NAMALWA (cell line): ENCODE measurements at regions not wholly inside any gene's neighbourhood (a gene's known extent, or its start where the extent isn't known, plus 50 kb on each side); places are given as distances from the start of the nearest gene placed in this dataset.

Experiments used
- DNase-seq: peaks from one replicate; pipeline ENCODE4 v3.0.0-alpha.2; 2015; ENCODE audit warnings: low spot score

DNA sequence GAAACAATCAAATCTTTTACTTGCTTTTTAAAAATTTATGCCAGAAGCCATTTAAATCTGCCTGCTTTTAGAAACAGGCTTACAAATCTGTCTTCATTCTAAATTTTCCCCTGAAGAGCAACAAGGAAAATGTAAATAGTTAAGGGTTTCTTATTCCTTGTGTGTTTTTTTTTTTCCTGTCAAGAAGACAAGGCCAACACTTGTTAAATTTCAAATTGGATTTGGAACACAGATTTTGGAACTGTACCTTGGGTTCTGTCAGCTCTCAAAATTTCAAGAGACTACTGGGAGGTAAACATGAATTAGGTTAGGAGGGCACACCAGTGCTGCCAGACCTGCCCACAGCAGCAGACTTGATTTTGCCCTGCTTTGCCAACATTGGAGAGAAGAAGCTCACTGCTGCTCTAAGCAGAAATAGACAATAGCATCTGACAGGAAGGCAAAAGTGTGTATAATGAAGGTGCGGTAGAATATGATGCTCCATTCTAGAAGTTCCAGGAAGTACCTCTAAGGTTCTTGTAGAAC is 121.7 kb downstream of the NHLRC3 start:
- DNase-seq: no peak

DNA sequence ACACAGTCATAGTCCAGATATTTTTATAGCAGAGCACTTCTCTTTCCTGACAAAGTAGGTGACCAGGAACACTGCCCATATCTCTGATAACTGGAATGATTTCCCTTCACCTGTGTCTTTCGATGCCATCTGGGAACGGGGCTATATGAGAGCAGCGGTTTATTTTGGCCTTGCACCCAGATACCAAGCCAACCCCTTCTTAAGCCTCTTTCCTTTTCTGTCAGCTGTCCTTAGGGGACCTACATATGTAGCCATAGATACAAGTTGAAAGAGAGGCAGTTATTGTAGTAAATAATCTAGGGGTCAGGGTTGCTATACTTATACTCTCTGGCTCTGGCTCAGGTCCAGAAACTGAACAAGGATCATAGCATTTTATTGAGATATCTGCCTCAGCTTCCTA is 128.8 kb downstream of the NHLRC3 start:
- no peak for DNase-seq

DNA sequence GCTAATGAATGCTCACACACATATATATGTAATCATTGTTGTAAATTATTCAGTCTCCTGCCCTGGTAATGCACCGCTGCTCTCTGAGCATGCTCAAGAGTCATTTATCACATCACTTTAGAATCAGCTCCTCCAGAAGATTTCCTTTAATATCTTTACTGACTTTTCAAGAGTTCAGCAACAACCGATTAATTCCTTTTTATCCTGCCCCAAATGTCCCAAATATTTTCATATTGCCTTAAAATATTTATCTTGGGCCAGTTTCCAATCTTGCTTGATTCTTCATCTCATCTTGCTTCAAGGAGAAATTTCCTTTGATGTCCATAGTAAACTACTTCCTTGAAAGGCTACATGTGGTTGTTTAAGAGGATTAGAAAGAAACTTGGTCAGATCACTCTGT is 132.5 kb downstream of the NHLRC3 start:
- no peak for DNase-seq

DNA sequence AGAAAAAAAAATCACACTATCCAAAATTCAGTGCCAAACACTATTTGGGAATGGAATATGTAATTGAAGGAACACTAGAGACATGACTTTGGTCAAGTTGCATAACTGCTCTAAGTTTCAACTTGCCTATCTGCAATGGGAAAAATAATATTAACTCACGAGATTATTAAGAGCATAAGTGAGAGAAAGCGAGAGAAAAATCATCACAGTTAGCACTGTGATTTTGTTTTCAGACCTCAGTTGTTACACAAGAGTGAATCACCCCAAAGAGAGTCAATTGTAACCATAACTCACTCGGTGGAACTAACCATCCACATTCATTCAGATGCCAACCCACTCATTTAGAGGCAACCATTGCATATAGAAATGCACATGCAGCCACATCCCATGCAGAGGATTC is 147.1 kb downstream of the NHLRC3 start:
- no peak for DNase-seq

DNA sequence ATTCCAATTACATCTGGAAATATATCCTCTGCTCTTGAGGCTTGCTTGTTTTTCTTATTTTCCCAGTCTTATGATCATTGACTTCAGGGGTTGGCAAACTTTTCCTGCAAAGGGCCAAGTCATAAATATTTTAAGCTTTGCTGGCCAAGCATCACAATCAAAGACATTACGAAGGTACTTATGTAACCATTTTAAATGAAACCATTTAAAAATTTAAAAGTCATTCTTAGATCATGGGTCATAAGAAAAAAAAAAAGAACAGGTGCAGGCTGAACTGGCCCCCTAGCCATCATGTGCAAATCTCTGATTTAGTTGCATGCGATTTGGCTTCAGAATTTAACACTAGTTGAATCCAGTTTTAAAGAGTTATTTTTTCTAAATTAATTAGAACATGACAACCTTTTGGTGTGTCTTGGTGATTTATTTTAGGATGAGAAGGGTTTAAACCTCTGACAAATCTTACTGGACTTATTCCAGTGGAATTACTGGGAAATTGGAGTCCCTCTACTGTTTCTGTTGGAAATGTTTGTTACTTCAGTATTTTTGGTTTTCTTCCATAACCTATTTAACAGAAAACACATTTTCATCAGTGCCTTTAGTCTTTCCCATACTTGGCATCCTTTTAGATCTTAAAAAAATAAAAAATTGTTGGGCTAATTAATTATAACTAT is 148.1 kb downstream of the NHLRC3 start:
- no peak for DNase-seq

DNA sequence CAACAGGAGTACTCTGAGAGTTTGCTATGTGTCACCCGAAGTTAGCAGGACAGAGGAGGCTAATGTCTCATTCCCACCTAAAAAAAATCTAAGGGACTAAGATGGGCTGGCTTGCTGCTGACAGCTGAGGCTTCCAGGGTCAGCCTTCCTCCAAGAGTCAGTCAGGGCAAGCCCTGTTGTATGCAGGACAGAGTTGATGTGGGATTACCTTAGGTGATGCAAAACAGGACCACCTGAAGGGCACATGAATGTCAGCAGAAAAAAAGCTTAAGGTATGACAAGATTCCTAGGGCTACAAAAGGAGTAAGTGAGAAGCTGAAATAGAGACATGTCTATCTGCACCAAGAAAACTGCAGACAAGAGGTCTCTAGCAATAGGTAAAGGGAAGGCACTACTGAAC is 151.5 kb downstream of the NHLRC3 start:
- DNase-seq: no peak

DNA sequence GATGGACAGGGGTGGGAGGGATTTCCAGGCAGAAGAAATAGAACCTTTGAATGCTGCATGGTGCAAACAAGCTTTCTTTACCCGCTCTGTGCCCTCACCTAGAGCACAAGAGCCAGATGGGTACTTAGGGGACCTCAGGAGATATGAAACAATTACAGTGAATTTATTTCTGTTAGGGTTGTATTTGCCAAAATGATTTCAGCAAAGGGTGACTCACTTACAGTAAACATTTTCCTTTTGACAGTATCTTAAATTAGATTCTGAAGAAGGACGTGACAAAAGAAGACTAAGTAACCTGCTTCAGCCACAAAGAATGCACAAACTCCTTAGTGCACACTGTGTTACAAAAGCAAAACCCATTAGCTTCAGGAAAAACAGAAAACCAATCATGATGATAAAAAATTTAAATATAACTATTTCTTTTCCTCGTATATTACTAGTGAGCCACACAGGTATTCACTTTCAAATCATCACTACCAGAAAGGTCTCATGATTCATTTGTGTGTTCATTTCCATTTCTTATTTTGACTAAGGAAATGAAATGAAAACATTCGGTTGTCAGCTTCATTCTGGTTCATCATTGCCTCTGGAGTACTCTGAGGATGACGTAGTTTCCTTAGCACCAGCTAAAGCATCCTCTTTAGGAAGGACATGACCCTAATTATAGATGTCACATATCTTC is 158.8 kb downstream of the NHLRC3 start:
- no peak for DNase-seq

DNA sequence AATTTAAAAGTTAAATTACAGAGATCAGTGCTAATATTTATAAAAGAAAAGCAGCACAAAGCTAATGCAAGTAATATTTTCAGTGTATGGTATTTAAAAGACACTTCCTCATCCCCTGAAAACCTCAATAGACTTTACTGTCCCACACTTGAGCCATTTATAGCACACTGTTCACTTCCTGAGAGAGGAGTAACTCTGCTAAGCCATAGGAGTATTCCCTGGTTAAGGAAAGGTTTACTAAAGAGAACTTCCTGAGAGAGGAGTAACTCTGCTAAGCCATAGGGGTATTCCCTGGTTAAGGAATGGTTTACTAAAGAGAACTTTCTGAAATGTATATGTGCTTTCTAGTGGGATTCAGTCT is 159.4 kb downstream of the NHLRC3 start:
- no peak for DNase-seq

DNA sequence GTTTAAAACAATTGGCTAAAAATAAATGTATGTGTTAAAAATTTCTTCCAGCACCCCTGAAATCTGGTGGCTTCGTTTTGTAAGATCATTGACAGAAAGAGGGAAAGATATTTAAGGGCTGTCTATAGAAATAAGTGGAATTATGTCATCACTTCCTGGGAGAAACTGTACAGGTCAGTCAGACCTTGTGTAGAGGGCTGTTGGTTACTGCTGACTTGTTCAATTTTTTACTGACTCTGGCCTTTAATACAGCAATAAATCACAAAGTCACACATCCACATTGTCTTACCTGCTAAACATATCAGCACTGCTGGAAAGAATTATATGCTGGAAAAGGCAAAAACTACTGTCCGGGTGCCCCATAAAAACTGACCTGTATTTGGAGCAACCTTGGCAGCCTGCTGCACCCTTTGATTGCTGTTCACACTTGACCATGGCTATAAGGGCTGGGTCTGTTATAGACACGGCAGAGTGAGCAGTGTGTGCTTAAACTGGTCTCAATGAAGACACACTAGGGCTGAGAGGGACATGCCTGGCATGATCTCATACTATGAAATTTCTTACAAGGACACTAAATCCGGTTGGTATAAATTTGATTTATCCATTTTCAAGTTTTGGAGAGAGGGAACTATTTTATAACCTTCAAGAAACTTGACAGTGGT is 162.1 kb downstream of the NHLRC3 start:
- no peak for DNase-seq

DNA sequence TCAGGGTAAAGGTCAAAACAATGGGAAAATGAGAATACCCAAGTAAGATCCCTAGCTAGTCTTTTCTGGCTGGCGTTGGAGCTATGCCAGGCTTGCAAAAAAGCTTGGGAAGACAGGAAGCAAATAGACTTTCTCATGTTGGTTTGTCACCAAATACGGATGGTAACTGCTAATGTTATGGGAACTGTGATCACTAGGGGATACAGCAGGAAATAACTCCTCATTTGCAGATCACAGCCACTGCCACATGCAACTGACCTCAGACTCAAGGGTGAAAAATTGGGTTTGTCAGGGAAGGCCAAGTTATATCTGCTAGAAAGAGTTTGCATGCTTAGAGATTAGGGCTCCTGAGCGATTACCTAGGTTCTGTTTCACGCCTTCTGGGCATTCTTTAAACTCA is 162.9 kb downstream of the NHLRC3 start:
- no peak for DNase-seq

DNA sequence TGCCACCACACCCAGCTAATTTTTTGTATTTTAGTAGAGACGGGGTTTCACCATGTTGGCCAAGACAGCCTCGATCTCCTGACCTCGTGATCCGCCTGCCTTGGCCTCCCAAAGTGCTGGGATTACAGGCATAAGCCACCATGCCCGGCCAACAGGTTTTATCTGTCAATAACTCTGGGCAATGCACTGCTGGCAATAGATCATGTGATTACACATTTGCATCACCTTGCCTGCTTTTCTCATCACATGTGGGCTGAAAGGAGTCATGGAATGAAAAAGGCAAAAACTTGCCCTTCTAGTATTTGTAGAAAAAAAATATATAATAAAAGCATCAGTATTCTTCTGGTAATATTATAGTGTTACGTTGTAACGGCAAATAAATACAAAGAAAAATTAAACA is 164.5 kb downstream of the NHLRC3 start:
- DNase-seq: no peak

DNA sequence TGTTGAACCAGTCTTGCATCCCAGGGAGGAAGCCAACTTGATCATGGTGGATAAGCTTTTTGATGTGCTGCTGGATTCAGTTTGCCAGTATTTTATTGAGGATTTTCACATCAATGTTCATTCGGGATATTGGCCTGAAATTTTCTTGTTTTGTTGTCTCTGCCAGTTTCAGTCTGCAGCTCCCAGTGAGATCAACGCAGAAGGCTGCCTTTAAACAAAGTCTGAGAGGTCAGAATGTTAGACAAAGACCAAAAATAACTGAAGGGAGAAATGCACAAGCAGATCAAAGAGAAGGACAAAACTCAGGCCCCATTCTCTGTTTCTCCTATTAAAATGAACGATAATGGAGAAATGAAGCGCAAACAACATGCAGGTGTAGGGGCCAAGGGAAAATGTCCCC is 170.4 kb downstream of the NHLRC3 start:
- DNase-seq: no peak

DNA sequence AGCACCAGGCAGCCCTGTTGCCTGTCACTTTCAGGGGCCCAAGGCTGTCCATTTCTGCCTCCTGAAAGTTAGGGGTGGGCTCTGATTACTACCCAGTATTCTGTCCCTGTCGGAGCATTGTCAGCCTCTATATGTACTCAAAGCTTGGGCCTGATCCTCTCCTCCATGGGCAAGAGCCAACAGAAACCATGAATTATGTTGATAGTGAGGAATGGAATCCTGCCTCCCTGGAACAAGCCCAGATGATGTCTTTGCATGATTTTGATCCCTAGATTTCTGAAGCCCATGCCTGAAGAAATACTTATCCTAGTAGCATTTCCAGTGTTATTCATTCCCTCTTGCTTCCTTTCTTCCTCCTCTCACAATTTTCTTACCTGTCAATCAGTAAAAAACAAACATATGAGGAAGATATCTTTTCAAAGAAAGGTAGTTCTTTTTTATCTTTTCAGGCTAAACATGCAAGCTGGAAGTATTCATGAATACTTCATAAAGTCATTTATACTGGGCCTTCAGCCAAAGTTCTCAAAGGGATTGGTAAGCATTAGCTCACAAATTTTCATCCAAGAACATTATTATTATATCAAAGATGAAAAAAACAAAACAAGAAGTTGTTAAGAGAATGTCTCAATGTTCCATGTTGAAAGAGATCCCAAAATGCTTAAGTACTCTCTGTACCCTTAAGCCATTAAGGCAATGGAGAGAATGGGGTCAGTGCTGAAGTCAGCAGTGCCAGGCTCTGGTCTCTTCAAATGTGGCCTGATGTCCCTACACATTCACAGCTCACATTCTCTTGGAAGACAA is 171.7 kb downstream of the NHLRC3 start:
- DNase-seq: no peak

DNA sequence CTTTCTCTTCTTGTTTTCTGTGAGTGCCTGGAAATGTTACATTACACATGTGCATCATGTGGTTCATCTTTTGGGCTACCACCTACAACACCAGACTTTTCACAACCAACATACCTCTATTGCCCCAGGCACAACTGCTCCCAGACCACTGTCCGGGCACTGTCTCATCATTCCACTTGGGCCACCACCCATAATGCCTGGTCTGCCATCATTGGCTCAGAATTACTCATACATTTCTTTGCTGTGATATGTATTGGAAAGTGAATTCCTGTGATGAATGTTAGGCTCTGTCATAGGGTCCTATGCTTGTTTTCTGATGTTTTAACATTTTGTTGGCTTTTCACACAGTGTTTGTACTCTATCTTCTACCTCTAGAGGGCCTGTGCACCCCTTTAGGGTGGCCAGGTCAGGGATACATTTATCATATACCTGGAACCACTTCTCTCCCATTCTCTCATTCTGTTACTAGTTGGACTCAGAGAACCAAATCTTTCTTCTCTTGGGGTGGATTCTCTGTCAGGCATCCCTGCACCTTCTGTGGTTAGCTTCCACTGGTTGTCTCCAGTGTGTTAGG is 172.8 kb downstream of the NHLRC3 start:
- no peak for DNase-seq

DNA sequence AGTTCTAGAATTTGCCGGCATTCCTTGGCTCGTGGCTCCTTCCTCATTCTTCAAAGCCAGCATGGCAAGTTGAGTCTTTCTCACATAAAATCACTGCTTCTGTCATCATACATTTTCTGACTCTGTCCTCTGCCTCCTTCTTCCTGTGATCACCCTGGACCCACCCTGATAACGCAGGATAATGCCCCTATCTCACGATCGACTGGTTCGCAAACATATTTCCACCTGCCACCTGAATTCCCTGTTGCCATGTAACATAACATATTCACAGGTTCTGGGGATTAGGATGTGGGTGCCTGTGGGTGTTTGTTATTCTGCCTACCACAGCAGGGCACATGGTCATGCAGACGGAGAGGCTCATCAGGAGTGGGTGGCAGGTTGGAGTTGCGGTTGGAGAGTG is 177.7 kb downstream of the NHLRC3 start:
- no peak for DNase-seq

DNA sequence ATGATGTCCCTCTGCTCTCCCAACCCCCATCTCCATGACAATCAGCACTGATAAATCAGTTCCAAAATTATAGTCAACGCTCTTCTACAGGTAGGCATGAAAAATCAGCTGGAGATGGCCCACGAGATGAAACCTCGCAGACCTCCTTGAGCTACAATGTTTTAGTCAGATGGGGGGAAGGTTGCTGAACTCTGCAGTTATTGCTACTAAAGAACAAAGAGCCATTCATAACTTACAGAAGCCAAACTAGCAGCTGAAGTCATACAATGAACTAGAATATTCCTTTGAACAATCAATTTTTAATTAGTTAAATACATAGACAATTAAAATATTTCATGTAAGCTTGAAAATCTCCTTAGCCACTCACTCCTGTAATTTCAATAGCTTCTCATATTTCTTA is 179.2 kb downstream of the NHLRC3 start:
- no peak for DNase-seq

DNA sequence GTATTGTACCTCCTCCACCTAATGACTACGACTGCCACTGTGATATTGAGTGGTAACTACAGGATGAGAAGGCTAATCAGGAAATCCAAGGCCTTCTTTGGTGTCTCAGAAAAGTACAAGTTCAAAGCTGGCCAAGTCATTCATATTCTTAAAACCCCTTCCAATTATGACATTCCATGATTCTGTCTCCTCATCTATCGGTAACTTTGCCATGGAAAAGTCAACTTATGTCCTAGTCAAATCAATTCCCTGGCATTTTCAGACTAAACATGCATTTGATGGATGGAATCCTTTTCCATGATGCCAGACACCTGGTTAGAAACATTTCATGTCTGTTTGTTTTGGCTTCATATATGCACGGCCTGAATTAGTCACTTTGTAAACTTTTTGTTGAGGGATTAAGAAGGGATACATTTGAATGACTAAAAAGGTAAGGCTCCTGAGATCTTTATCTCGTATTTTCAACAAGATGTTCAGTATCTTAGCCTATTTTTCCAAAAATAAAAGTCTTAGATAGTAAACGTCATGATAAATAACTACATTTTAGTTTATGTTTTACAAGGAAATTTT is 186.5 kb downstream of the NHLRC3 start:
- no peak for DNase-seq

DNA sequence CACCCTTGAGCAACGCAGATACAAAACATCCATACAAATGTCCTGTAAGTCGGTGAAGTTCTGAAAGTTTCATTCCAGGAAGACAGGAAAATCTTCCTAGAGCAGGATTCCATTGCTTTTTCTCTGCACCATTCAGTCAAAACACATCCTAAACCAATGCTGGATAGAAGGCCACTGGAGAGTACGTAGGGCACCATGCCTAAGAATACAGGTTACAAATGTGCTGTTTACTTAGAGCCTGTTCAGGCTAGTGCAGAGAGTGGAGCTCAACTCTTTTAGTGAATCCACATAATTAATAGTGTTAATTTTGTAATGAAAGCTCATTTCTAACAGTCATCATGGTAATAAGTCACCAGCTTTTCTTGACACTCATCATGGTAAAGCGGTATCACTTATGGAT is 187.6 kb downstream of the NHLRC3 start:
- DNase-seq: no peak

DNA sequence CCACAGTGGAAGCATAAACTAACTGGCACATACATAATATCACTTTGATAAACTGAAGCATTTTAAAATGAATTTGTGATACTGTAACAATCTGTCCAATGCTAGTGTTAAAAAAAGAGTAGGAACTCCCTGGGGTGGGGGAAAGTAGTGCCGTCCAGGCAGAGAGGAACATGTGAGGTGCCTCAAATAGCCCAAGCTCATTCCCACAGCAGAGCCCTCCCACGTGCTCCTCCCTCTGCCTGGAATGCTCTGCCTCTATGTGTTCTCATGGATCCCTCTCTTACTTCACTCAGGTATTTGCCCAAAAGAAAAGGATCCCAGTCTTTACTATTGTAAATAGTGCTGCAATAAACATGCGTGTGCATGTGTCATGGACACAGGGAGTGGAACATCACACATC is 188.1 kb downstream of the NHLRC3 start:
- DNase-seq: no peak

DNA sequence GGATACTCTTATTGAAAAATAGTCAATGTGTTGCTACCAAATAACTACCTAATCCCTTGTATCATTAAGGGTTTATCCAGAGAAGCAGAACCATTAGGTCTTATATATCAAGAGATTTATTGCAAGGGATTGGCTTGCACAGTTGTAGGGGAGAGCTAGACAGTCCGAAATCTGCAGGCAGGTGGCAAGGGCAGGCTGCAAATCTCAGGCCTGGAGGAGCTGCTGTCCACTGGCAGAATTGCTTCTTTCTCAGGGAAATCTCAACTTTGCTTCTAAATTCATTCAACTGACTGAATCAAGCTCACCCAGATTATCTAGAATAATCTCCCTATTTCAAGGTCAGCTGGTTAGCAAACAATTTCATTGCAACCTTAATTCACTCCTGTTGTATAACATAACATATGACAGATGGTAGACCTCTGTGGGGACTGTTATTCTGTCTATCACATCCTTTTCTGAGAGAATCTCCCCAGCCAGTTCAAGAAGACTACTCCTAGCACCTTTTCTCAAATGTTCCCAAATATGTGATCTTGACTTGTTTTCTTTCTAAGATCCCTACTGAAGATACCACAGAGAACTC is 194.2 kb downstream of the NHLRC3 start:
- no peak for DNase-seq

DNA sequence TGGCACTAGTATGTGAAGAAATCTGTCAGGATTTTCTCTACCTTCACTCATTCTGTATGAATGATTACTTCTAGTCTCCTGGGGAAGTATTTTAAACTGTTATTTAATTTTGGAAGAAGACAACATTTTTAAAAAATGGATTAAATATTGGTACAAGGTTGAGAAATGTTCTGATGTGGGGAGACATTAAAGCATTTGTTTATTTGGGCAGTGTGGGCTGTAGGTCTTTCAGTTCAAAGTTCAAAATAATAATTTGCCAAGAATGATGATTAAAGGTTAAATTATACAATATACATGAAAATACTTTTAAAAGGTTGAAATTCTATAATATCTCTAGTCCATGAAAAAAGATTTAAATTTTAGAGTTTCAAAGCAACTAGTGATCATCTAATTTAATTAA is 194.7 kb downstream of the NHLRC3 start:
- DNase-seq: no peak

DNA sequence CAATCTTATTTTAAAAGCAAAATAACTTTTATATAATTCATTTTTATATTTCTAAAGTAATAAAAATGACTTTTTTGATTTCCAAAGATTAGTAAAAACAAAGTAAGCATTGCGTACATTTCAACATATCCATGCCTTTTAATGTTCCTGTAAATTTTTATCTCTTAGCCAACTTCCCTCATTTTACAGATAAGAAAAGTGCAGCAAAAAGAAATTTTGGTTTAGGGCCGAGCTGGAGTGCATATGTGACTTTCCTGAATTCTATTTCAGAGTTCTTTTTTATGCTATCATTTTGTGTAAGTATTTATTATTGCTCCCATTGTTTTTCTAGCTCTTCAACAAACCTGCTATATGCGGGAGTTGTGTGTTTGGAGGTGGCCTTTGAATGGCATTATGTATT is 195.3 kb downstream of the NHLRC3 start:
- DNase-seq: no peak
